Activated CD8-positive, alpha-beta T cell treated with anti-CD3 and anti-CD28 coated beads for 36 hours (primary cell): ENCODE measurements at regions not wholly inside any gene's neighbourhood (a gene's known extent, or its start where the extent isn't known, plus 50 kb on each side); places are given as distances from the start of the nearest gene placed in this dataset.

Experiments
- ATAC-seq: fragments of 200-7000 bp; cut with Tn5 transposase; one replicate; pipeline ENCODE4 v1.10.0; 2021; ENCODE audit warnings: mild to moderate bottlenecking, moderate library complexity
- CTCF ChIA-PET: fragments of 350-600 bp; sonication (Branson Sonifier 250); formaldehyde crosslinking; loops from one replicate; lab custom pipeline; 2021; ENCODE audit warnings: antibody characterized with exemption; lab: Charles Lee
- POLR2A ChIA-PET: fragments of 350-600 bp; sonication (Branson Sonifier 250); formaldehyde crosslinking; loops from one replicate; lab custom pipeline; 2021; ENCODE audit warnings: antibody characterized with exemption; lab: Charles Lee
- DNase-seq: peaks from one replicate; pipeline ENCODE4 v3.0.0-alpha.2; 2020
- H3K27ac Mint-ChIP-seq: one replicate; pipeline ENCODE4 v1.8.0; 2021; ENCODE audit warnings: mild to moderate bottlenecking, mixed read lengths
- H3K27me3 Mint-ChIP-seq: one replicate; pipeline ENCODE4 v1.8.0; 2021; ENCODE audit warnings: mixed read lengths
- H3K36me3 Mint-ChIP-seq: one replicate; pipeline ENCODE4 v1.8.0; 2021; ENCODE audit warnings: low read depth, mixed read lengths
- H3K4me1 Mint-ChIP-seq: one replicate; pipeline ENCODE4 v1.8.0; 2021; ENCODE audit warnings: low read depth, mixed read lengths
- H3K4me3 Mint-ChIP-seq: one replicate; pipeline ENCODE4 v1.8.0; 2021; ENCODE audit warnings: mild to moderate bottlenecking, moderate library complexity, mixed read lengths
- H3K9me3 Mint-ChIP-seq: one replicate; pipeline ENCODE4 v1.8.0; 2021; ENCODE audit warnings: mixed read lengths
- intact Hi-C: fragments of 100-400 bp; cut with micrococcal nuclease; formaldehyde crosslinking; loops from one replicate; pipeline ENCODE4 v1.10.0; 2022
- TF ChIP-seq, protein P1 (sequence below): fragments of 200-600 bp; IDR thresholded peaks from one replicate; pipeline ENCODE4 v1.8.0; 2022; ENCODE audit warnings: antibody characterized with exemption, mild to moderate bottlenecking

DNA sequence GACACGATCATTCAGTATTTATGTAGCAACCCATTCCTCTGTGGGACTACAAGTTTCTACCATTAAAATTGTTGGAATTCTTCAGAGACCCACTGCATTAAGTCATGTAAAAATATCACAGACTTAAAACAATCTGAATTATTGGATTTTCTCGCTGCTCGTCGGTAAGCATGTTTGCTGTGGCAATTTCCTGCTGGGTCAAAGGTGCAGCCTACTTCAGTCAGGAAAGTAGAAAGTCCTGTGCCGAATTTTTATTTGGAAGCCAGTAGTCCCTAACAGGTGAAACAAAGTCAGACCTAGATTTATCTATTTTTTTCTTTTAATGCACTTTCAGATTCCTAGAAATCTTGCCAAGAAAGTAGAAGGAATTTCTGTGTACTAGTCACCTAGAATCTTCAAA, 110.4 kb upstream of the MYL2 start:
- DNase-seq (no peak), ATAC-seq (no peak)
- no peak overlapping the region for H3K4me3 Mint-ChIP-seq
- H3K36me3 Mint-ChIP-seq: no peaks in the 10 kb centered on the region
- TF ChIP-seq, protein P1, sequence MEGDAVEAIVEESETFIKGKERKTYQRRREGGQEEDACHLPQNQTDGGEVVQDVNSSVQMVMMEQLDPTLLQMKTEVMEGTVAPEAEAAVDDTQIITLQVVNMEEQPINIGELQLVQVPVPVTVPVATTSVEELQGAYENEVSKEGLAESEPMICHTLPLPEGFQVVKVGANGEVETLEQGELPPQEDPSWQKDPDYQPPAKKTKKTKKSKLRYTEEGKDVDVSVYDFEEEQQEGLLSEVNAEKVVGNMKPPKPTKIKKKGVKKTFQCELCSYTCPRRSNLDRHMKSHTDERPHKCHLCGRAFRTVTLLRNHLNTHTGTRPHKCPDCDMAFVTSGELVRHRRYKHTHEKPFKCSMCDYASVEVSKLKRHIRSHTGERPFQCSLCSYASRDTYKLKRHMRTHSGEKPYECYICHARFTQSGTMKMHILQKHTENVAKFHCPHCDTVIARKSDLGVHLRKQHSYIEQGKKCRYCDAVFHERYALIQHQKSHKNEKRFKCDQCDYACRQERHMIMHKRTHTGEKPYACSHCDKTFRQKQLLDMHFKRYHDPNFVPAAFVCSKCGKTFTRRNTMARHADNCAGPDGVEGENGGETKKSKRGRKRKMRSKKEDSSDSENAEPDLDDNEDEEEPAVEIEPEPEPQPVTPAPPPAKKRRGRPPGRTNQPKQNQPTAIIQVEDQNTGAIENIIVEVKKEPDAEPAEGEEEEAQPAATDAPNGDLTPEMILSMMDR: no peak
- POLR2A ChIA-PET: no interaction called here
- no peaks in the 10 kb centered on the region for H3K9me3 Mint-ChIP-seq
- peaks cover 37% of the 10 kb centered on the region for H3K27me3 Mint-ChIP-seq
- no peak overlapping the region for H3K27ac Mint-ChIP-seq
- intact Hi-C loops: no loop called here
- CTCF ChIA-PET: no interaction called here
- H3K4me1 Mint-ChIP-seq: peaks cover 10% of the 10 kb centered on the region

DNA sequence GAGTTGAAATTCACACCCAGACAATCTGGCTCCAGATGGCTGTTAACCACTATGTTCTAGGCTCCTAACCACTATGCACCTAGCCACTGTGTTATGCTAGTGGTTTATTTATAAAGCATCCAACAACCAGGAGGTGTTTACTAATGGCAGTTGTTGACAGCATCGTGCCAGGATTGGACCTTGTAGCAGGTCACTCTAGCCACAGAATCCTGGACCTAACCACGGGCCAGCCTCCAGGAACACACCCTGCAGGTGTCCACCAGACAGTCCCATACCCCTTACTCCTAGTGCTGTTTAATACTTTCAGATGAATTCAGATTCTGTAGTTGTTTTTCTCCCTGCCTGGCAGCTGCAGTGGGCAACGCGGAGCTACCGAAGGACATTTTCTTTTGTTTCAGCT, 109.4 kb upstream of the MYL2 start:
- ChIA-PET POLR2A (no interaction called here), CTCF (no interaction called here)
- no peak for DNase-seq
- TF ChIP-seq, protein P1: no peak
- intact Hi-C loops: loop anchor here (10.0 kb wide), 1 partner anchor 285 kb away; no protein-coding TSS in a partner anchor
- H3K4me1 Mint-ChIP-seq: peaks cover 1% of the 10 kb centered on the region
- no peaks in the 10 kb centered on the region for H3K36me3 Mint-ChIP-seq
- H3K27ac Mint-ChIP-seq: no peak overlapping the region
- H3K9me3 Mint-ChIP-seq: no peaks in the 10 kb centered on the region
- no peak for ATAC-seq
- no peak overlapping the region for H3K4me3 Mint-ChIP-seq
- peaks cover 30% of the 10 kb centered on the region for H3K27me3 Mint-ChIP-seq

DNA sequence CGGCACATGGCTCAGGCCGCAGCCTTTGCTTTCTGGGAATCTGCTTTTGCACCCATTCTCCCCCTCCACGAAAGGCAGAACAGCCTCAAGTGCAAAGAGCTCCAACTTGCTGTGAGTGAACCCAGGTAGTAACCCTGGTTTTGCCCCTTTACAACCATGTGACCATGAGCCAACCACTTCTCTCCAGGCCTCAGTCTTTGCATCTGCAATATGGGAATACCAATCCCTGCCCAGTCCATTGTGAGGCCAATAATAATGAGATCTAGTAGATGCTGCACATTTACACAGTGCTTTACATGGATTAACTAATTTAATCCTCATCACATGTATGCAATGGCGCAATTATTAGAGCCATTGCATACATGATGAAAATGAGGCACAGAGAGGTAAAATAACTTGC, 108.9 kb upstream of the MYL2 start:
- ChIA-PET CTCF (no interaction called here), POLR2A (no interaction called here)
- DNase-seq (no peak), ATAC-seq (no peak)
- H3K9me3 Mint-ChIP-seq: no peaks in the 10 kb centered on the region
- no peak overlapping the region for H3K4me3 Mint-ChIP-seq
- H3K4me1 Mint-ChIP-seq: peaks cover 3% of the 10 kb centered on the region
- H3K27me3 Mint-ChIP-seq: peaks cover 32% of the 10 kb centered on the region
- intact Hi-C loops: loop anchor here (10.0 kb wide), 1 partner anchor 285 kb away; no protein-coding TSS in a partner anchor
- TF ChIP-seq, protein P1: no peak
- H3K36me3 Mint-ChIP-seq: no peaks in the 10 kb centered on the region
- H3K27ac Mint-ChIP-seq: no peak overlapping the region

DNA sequence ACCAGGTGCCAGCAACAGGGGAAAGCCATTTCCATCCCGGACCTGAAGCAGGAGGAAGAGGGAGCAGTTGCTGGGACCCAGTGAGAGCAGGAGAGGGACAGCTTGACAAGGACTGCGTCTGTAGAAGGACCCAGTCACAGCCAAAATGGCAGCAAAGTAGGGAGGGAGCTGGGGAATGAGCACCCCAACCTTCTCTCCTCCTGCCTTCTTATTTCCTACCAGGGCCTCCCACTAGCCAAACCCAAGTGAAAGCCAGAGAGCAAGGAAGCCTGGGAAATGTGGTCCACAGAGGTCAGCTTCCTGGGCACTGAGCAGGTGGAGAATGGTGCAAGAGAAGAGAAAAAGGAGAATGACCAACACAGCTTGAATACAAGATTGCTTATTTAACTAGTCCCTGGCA, 108.5 kb upstream of the MYL2 start:
- H3K27ac Mint-ChIP-seq: no peak overlapping the region
- CTCF ChIA-PET: no interaction called here
- DNase-seq (no peak), ATAC-seq (no peak)
- H3K4me3 Mint-ChIP-seq: no peak overlapping the region
- no peaks in the 10 kb centered on the region for H3K36me3 Mint-ChIP-seq
- intact Hi-C loops: loop anchor here (10.0 kb wide), 1 partner anchor 286 kb away; no protein-coding TSS in a partner anchor
- TF ChIP-seq, protein P1: no peak
- POLR2A ChIA-PET: no interaction called here
- peaks cover 32% of the 10 kb centered on the region for H3K27me3 Mint-ChIP-seq
- peaks cover 4% of the 10 kb centered on the region for H3K4me1 Mint-ChIP-seq
- no peaks in the 10 kb centered on the region for H3K9me3 Mint-ChIP-seq

DNA sequence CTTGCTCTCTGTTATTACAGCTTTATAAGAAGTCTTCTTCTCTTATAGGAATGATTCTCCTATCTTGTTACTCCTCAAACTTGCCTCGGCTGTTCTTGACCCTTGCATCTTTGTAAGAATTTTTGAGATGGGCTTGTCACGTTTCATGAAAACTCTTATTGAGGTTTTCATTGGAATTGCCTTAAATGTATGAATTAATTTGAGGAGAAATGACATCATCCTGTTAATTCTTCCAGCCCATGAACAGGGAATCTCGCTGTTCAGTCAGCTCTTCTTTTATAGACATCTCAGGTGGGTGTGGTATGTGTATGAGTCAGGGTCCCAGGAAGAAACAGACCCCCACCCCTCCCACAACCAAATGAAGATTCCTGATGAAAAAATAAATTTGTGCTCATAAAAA, 107.1 kb upstream of the MYL2 start:
- TF ChIP-seq, protein P1: no peak
- intact Hi-C loops: loop anchor here (10.0 kb wide), 1 partner anchor 287 kb away; no protein-coding TSS in a partner anchor
- ATAC-seq: no peak
- CTCF ChIA-PET: no interaction called here
- POLR2A ChIA-PET: no interaction called here
- Mint-ChIP-seq H3K27ac (no peak overlapping the region), H3K27me3 (peaks cover 23% of the 10 kb centered on the region), H3K4me3 (no peak overlapping the region), H3K9me3 (no peaks in the 10 kb centered on the region), H3K36me3 (no peaks in the 10 kb centered on the region), H3K4me1 (peaks cover 3% of the 10 kb centered on the region)
- DNase-seq: no peak
